Activated CD4-positive, alpha-beta memory T cell treated with anti-CD3 and anti-CD28 coated beads for 36 hours (primary cell): ENCODE measurements at regions not wholly inside any gene's neighbourhood (a gene's known extent, or its start where the extent isn't known, plus 50 kb on each side); places are given as distances from the start of the nearest gene placed in this dataset.

Experiments used
- CTCF ChIA-PET: fragments of 350-600 bp; sonication (Branson Sonifier 250); formaldehyde crosslinking; loops from one replicate; lab custom pipeline; 2021; ENCODE audit warnings: antibody characterized with exemption, inconsistent platforms; lab: Charles Lee
- POLR2A ChIA-PET: fragments of 350-600 bp; sonication (Branson Sonifier 250); formaldehyde crosslinking; loops from one replicate; lab custom pipeline; 2021; ENCODE audit warnings: antibody characterized with exemption; lab: Charles Lee
- DNase-seq: peaks from one replicate; pipeline ENCODE4 v3.0.0-alpha.2; 2020
- H3K27ac Mint-ChIP-seq: one replicate; pipeline ENCODE4 v1.8.0; 2021; ENCODE audit warnings: mixed read lengths
- H3K27me3 Mint-ChIP-seq: one replicate; pipeline ENCODE4 v1.8.0; 2021; ENCODE audit warnings: mixed read lengths
- H3K36me3 Mint-ChIP-seq: one replicate; pipeline ENCODE4 v1.8.0; 2021; ENCODE audit warnings: mixed read lengths
- H3K4me1 Mint-ChIP-seq: one replicate; pipeline ENCODE4 v1.8.0; 2021; ENCODE audit warnings: low read depth, mixed read lengths
- H3K4me3 Mint-ChIP-seq: one replicate; pipeline ENCODE4 v1.8.0; 2021; ENCODE audit warnings: mild to moderate bottlenecking, mixed read lengths
- H3K9me3 Mint-ChIP-seq: one replicate; pipeline ENCODE4 v1.8.0; 2021; ENCODE audit warnings: mixed read lengths
- intact Hi-C: fragments of 100-400 bp; cut with micrococcal nuclease; formaldehyde crosslinking; loops from one replicate; pipeline ENCODE4 v1.15.1; 2023

- H3K27ac Mint-ChIP-seq: no peak overlapping the region
- no peaks in the 10 kb centered on the region for H3K27me3 Mint-ChIP-seq
- H3K9me3 Mint-ChIP-seq: no peaks in the 10 kb centered on the region
- DNase-seq: no peak
- ChIA-PET CTCF (no interaction called here), POLR2A (no interaction called here)
- intact Hi-C loops: no loop called here
- no peaks in the 10 kb centered on the region for H3K36me3 Mint-ChIP-seq
- H3K4me1 Mint-ChIP-seq: no peaks in the 10 kb centered on the region
- H3K4me3 Mint-ChIP-seq: no peak overlapping the region
Measured at GRCh38 chr2:149931486-149931885, 343.9 kb upstream of the MMADHC start.

DNA sequence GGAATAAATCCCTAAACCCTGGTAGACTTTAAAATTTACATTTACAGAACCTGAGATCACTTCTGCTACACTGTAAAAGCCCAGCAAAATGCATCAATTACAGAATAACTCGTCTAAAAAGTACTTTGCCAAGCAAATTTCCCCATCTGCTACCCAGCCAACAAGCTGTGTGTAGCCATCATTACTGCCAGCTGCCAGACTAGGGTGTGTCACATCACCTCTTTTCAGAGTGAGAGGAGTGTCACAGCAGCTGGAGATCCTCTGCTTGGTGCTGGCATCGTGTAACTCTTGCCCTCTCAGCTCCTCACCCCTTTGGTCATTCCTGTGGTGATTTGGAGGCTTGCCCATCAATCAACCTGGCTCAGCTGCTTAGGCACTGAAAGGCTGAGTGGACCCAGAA, 340.4 kb upstream of the MMADHC start:
- CTCF ChIA-PET: no interaction called here
- no peaks in the 10 kb centered on the region for H3K9me3 Mint-ChIP-seq
- no peaks in the 10 kb centered on the region for H3K4me1 Mint-ChIP-seq

GRCh38 chr2:149926149-149926548, 338.6 kb upstream of the MMADHC start:
- Mint-ChIP-seq H3K27me3 (no peaks in the 10 kb centered on the region), H3K4me1 (no peaks in the 10 kb centered on the region), H3K9me3 (no peaks in the 10 kb centered on the region), H3K27ac (no peak overlapping the region), H3K4me3 (no peak overlapping the region), H3K36me3 (no peaks in the 10 kb centered on the region)
- ChIA-PET CTCF (no interaction called here), POLR2A (no interaction called here)
- intact Hi-C loops: no loop called here
- no peak for DNase-seq

More for the DNA sequence above, 340.4 kb upstream of the MMADHC start:
- Mint-ChIP-seq H3K36me3 (no peaks in the 10 kb centered on the region), H3K27me3 (no peaks in the 10 kb centered on the region), H3K27ac (no peak overlapping the region), H3K4me3 (no peak overlapping the region)
- intact Hi-C loops: no loop called here
- POLR2A ChIA-PET: no interaction called here
- DNase-seq: no peak

GRCh38 chr2:149924549-149925213, 337.1 kb upstream of the MMADHC start:
- CTCF ChIA-PET: no interaction called here
- no peaks in the 10 kb centered on the region for H3K4me1 Mint-ChIP-seq
- H3K27ac Mint-ChIP-seq: no peak overlapping the region
- H3K9me3 Mint-ChIP-seq: peaks cover 9% of the 10 kb centered on the region
- H3K4me3 Mint-ChIP-seq: no peak overlapping the region
- no peak for DNase-seq
- POLR2A ChIA-PET: no interaction called here
- H3K36me3 Mint-ChIP-seq: no peaks in the 10 kb centered on the region
- H3K27me3 Mint-ChIP-seq: no peaks in the 10 kb centered on the region
- intact Hi-C loops: no loop called here

GRCh38 chr2:149924028-149924427, 336.5 kb upstream of the MMADHC start:
- CTCF ChIA-PET: no interaction called here
- intact Hi-C loops: no loop called here
- Mint-ChIP-seq H3K36me3 (no peaks in the 10 kb centered on the region), H3K27ac (no peak overlapping the region), H3K27me3 (no peaks in the 10 kb centered on the region), H3K4me1 (no peaks in the 10 kb centered on the region), H3K9me3 (peaks cover 10% of the 10 kb centered on the region), H3K4me3 (no peak overlapping the region)
- no peak for DNase-seq
- POLR2A ChIA-PET: no interaction called here

GRCh38 chr2:149921911-149922616, 334.5 kb upstream of the MMADHC start:
- no peak for DNase-seq
- H3K4me1 Mint-ChIP-seq: no peaks in the 10 kb centered on the region
- intact Hi-C loops: no loop called here
- H3K9me3 Mint-ChIP-seq: peaks cover 12% of the 10 kb centered on the region
- H3K4me3 Mint-ChIP-seq: no peak overlapping the region
- H3K36me3 Mint-ChIP-seq: no peaks in the 10 kb centered on the region
- H3K27me3 Mint-ChIP-seq: no peaks in the 10 kb centered on the region
- POLR2A ChIA-PET: no interaction called here
- CTCF ChIA-PET: no interaction called here
- H3K27ac Mint-ChIP-seq: no peak overlapping the region

DNA sequence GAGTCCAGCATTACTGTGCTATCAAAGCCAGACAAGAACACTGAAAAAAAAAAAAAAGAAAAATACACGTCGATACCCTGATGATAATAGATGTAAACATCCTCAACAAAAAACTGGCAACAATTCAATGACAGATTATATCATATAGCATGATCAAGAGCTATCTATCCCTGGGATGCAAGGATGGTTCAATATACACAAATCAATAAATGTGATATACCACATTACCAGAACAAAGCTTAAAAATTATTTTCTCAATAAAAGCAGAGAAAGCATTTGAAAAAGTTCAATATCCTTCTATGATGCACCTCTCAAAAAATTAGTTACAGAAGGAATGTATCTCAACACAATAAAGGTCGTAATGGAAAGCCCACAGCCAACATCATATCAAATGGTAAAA, 332.8 kb upstream of the MMADHC start:
- Mint-ChIP-seq H3K9me3 (peaks cover 12% of the 10 kb centered on the region), H3K36me3 (no peaks in the 10 kb centered on the region), H3K27ac (no peak overlapping the region), H3K4me3 (no peak overlapping the region), H3K4me1 (no peaks in the 10 kb centered on the region), H3K27me3 (no peaks in the 10 kb centered on the region)
- intact Hi-C loops: no loop called here
- CTCF ChIA-PET: no interaction called here
- POLR2A ChIA-PET: no interaction called here
- DNase-seq: no peak

- Mint-ChIP-seq H3K27ac (no peak overlapping the region), H3K27me3 (no peaks in the 10 kb centered on the region), H3K36me3 (no peaks in the 10 kb centered on the region), H3K4me3 (no peak overlapping the region), H3K4me1 (no peaks in the 10 kb centered on the region), H3K9me3 (peaks cover 11% of the 10 kb centered on the region)
- intact Hi-C loops: no loop called here
- CTCF ChIA-PET: no interaction called here
- DNase-seq: no peak
- POLR2A ChIA-PET: no interaction called here
Measured at GRCh38 chr2:149915151-149915550, 327.6 kb upstream of the MMADHC start.

GRCh38 chr2:149908726-149909683, 321.4 kb upstream of the MMADHC start:
- no peak for DNase-seq
- Mint-ChIP-seq H3K27ac (no peak overlapping the region), H3K4me1 (no peaks in the 10 kb centered on the region), H3K36me3 (no peaks in the 10 kb centered on the region), H3K27me3 (no peaks in the 10 kb centered on the region), H3K9me3 (peaks cover 4% of the 10 kb centered on the region), H3K4me3 (no peak overlapping the region)
- CTCF ChIA-PET: no interaction called here
- POLR2A ChIA-PET: no interaction called here
- intact Hi-C loops: no loop called here

GRCh38 chr2:149906886-149907285, 319.3 kb upstream of the MMADHC start:
- intact Hi-C loops: no loop called here
- no peaks in the 10 kb centered on the region for H3K36me3 Mint-ChIP-seq
- no peaks in the 10 kb centered on the region for H3K9me3 Mint-ChIP-seq
- no peaks in the 10 kb centered on the region for H3K27me3 Mint-ChIP-seq
- DNase-seq: no peak
- ChIA-PET CTCF (no interaction called here), POLR2A (no interaction called here)
- H3K27ac Mint-ChIP-seq: no peak overlapping the region
- H3K4me3 Mint-ChIP-seq: no peak overlapping the region
- no peaks in the 10 kb centered on the region for H3K4me1 Mint-ChIP-seq

DNA sequence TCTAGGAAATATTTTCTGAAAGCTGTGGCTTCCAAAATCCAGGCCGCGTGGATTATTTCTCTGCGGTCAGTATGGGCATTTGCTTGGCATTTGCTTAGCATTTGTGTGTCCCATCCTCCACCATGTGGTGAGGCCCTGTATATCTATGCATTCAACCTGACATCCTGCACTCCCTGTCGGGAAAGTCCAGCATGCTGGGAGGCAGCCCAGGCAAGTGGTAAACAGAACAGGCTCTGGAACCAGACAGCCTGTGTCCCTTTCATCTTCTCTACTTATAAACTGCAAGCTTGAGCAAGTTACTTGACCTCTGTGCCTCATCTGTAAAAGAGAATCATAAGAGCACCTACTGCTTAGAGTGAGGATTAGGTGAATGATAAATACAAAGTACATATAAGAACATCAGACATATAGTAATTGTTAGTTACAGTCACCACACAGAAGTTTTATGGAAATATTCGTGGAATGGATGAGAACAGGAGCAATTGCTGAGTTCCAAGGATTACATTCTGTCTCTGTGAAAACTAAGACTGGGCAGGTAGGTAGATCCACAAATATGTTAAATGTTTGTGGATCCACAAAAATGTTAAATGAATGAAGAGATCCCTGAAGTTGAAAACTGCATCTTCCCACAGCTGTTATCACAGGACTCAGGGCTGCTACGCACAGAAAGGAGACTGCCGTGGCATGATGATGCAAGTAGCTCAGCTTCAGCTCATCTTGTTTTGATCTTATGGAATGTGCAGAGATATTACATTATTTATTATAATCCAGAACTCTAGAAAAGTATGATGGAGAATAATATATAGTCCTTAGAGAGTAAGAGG, 317.0 kb upstream of the MMADHC start:
- H3K9me3 Mint-ChIP-seq: peaks cover 2% of the 10 kb centered on the region
- no peaks in the 10 kb centered on the region for H3K4me1 Mint-ChIP-seq
- ChIA-PET POLR2A (no interaction called here), CTCF (no interaction called here)
- no peak overlapping the region for H3K27ac Mint-ChIP-seq
- no peaks in the 10 kb centered on the region for H3K27me3 Mint-ChIP-seq
- intact Hi-C loops: no loop called here
- no peak for DNase-seq
- no peak overlapping the region for H3K4me3 Mint-ChIP-seq
- H3K36me3 Mint-ChIP-seq: no peaks in the 10 kb centered on the region

DNA sequence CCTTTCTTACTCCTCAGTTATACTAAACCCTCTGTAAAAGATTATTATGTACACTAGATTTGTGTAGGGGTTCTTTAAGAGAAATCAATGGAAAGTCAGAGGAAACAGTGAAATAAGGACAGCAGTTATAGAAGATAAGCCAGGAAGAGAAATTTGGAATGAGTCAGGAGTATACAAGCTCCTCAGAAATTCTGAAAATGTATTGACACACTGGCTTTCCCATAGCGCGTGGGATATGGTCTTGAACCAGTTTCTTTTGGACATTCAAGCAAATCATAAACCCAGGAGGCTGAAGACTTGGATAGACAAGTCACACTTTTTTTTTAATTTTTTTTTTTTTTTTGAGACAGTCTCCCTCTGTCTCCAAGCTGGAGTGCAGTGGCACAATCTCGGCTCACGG, 316.1 kb upstream of the MMADHC start:
- peaks cover 2% of the 10 kb centered on the region for H3K9me3 Mint-ChIP-seq
- ChIA-PET POLR2A (no interaction called here), CTCF (no interaction called here)
- no peak for DNase-seq
- H3K27me3 Mint-ChIP-seq: no peaks in the 10 kb centered on the region
- intact Hi-C loops: no loop called here
- H3K27ac Mint-ChIP-seq: no peak overlapping the region
- no peaks in the 10 kb centered on the region for H3K4me1 Mint-ChIP-seq
- no peaks in the 10 kb centered on the region for H3K36me3 Mint-ChIP-seq
- no peak overlapping the region for H3K4me3 Mint-ChIP-seq
